HG02938 (cell line): ENCODE measurements at regions not wholly inside any gene's neighbourhood (a gene's known extent, or its start where the extent isn't known, plus 50 kb on each side); places are given as distances from the start of the nearest gene placed in this dataset.

Source experiments
- ATAC-seq: cut with Tn5 transposase; IDR thresholded peaks from one replicate; pipeline ENCODE4 v1.9.1; 2021; ENCODE audit warnings: mild to moderate bottlenecking, moderate library complexity; ENCODE audit not compliant: unreplicated experiment

GRCh38 chr15:89400116-89400781 is 65.6 kb upstream of the POLG start:
- ATAC-seq = peak; percentile 9

GRCh38 chr15:89399238-89400115 is 64.9 kb upstream of the POLG start:
- ATAC-seq = peak; percentile 60

GRCh38 chr15:89398896-89399237 is 64.2 kb upstream of the POLG start:
- ATAC-seq = no peak

- ATAC-seq = no peak
These were observed 63.0 kb upstream of the POLG start for GRCh38 chr15:89397653-89398023.

GRCh38 chr15:89396723-89397652 is 62.4 kb upstream of the POLG start:
- ATAC-seq = no peak

- ATAC-seq = no peak
These were observed 61.4 kb upstream of the POLG start for GRCh38 chr15:89395996-89396395.

- ATAC-seq = no peak
These were observed 60.8 kb upstream of the POLG start for GRCh38 chr15:89395461-89395871.

- ATAC-seq = no peak
These were observed 60.4 kb upstream of the POLG start for GRCh38 chr15:89395031-89395430.

GRCh38 chr15:89393056-89393455 is 58.4 kb upstream of the POLG start:
- no peak for ATAC-seq

- ATAC-seq = no peak
These were observed 57.1 kb upstream of the POLG start for GRCh38 chr15:89391685-89392257.

- no peak for ATAC-seq
These were observed 55.4 kb upstream of the POLG start for GRCh38 chr15:89389841-89390603.

GRCh38 chr15:89387140-89387903 is 52.7 kb upstream of the POLG start:
- no peak for ATAC-seq

- no peak for ATAC-seq
These were observed 51.1 kb upstream of the POLG start for GRCh38 chr15:89385596-89386331.
